CD4-positive, alpha-beta T cell treated with Interleukin-21 for 1 hour (primary cell): ENCODE measurements at regions not wholly inside any gene's neighbourhood (a gene's known extent, or its start where the extent isn't known, plus 50 kb on each side); places are given as distances from the start of the nearest gene placed in this dataset.

ENCODE experiments used
- DNase-seq: peaks from one replicate; pipeline ENCODE4 v3.0.0-alpha.2; 2020

- DNase-seq: no peak
Observed at GRCh38 chr12:67506739-67507138, 141.8 kb upstream of the DYRK2 start.

GRCh38 chr12:67508830-67509229 is 139.7 kb upstream of the DYRK2 start:
- no peak for DNase-seq

GRCh38 chr12:67509666-67510386 is 138.7 kb upstream of the DYRK2 start:
- DNase-seq: no peak

GRCh38 chr12:67512061-67512460 is 136.5 kb upstream of the DYRK2 start:
- DNase-seq: no peak

GRCh38 chr12:67514502-67514901 is 134.0 kb upstream of the DYRK2 start:
- DNase-seq: no peak

- peak; percentile 65 for DNase-seq
Observed at GRCh38 chr12:67515679-67516340, 132.7 kb upstream of the DYRK2 start.

GRCh38 chr12:67517181-67517887 is 131.2 kb upstream of the DYRK2 start:
- no peak for DNase-seq

GRCh38 chr12:67519484-67520433 is 128.8 kb upstream of the DYRK2 start:
- no peak for DNase-seq

- DNase-seq: no peak
Observed at GRCh38 chr12:67520606-67521005, 127.9 kb upstream of the DYRK2 start.

GRCh38 chr12:67522222-67522621 is 126.3 kb upstream of the DYRK2 start:
- no peak for DNase-seq

- DNase-seq: no peak
Observed at GRCh38 chr12:67523538-67523937, 125.0 kb upstream of the DYRK2 start.

- no peak for DNase-seq
Observed at GRCh38 chr12:67524861-67525616, 123.5 kb upstream of the DYRK2 start.

- DNase-seq: no peak
Observed at GRCh38 chr12:67525617-67525884, 123.0 kb upstream of the DYRK2 start.

- DNase-seq: no peak
Observed at GRCh38 chr12:67526129-67526528, 122.4 kb upstream of the DYRK2 start.

GRCh38 chr12:67531051-67531450 is 117.5 kb upstream of the DYRK2 start:
- DNase-seq: no peak

GRCh38 chr12:67531501-67531900 is 117.0 kb upstream of the DYRK2 start:
- DNase-seq: no peak

GRCh38 chr12:67533159-67533558 is 115.4 kb upstream of the DYRK2 start:
- DNase-seq: no peak

GRCh38 chr12:67534046-67534445 is 114.5 kb upstream of the DYRK2 start:
- no peak for DNase-seq

GRCh38 chr12:67534681-67535080 is 113.9 kb upstream of the DYRK2 start:
- no peak for DNase-seq

GRCh38 chr12:67535176-67535575 is 113.4 kb upstream of the DYRK2 start:
- DNase-seq: no peak

GRCh38 chr12:67535971-67536370 is 112.6 kb upstream of the DYRK2 start:
- DNase-seq: no peak

- DNase-seq: no peak
Observed at GRCh38 chr12:67539329-67539728, 109.2 kb upstream of the DYRK2 start.
